GM18868 (cell line): ENCODE measurements at regions not wholly inside any gene's neighbourhood (a gene's known extent, or its start where the extent isn't known, plus 50 kb on each side); places are given as distances from the start of the nearest gene placed in this dataset.

Experiments used
- ATAC-seq: cut with Tn5 transposase; IDR thresholded peaks from one replicate; pipeline ENCODE4 v1.9.1; 2021; ENCODE audit warnings: mild to moderate bottlenecking, moderate library complexity; ENCODE audit not compliant: unreplicated experiment

GRCh38 chr1:232386721-232387510 is 243.0 kb downstream of the SIPA1L2 start:
- ATAC-seq = no peak

- no peak for ATAC-seq
Observed at GRCh38 chr1:232386294-232386693, 243.6 kb downstream of the SIPA1L2 start.

- ATAC-seq = no peak
Observed at GRCh38 chr1:232385221-232385620, 244.7 kb downstream of the SIPA1L2 start.

- no peak for ATAC-seq
Observed at GRCh38 chr1:232384171-232384883, 245.6 kb downstream of the SIPA1L2 start.

GRCh38 chr1:232383455-232384123 is 246.3 kb downstream of the SIPA1L2 start:
- no peak for ATAC-seq

GRCh38 chr1:232382671-232383070 is 247.3 kb downstream of the SIPA1L2 start:
- no peak for ATAC-seq

GRCh38 chr1:232381394-232382100 is 248.4 kb downstream of the SIPA1L2 start:
- ATAC-seq = no peak

GRCh38 chr1:232380596-232380995 is 249.3 kb downstream of the SIPA1L2 start:
- ATAC-seq = no peak

- no peak for ATAC-seq
Observed at GRCh38 chr1:232380131-232380530, 249.8 kb downstream of the SIPA1L2 start.

GRCh38 chr1:232379063-232379434 is 250.9 kb downstream of the SIPA1L2 start:
- ATAC-seq = no peak

GRCh38 chr1:232378266-232379062 is 251.5 kb downstream of the SIPA1L2 start:
- ATAC-seq = no peak

GRCh38 chr1:232377494-232377770 is 252.5 kb downstream of the SIPA1L2 start:
- no peak for ATAC-seq

GRCh38 chr1:232376632-232377493 is 253.1 kb downstream of the SIPA1L2 start:
- ATAC-seq = no peak

- no peak for ATAC-seq
Observed at GRCh38 chr1:232372841-232373440, 257.0 kb downstream of the SIPA1L2 start.

GRCh38 chr1:232372431-232372830 is 257.5 kb downstream of the SIPA1L2 start:
- no peak for ATAC-seq

GRCh38 chr1:232369451-232370296 is 260.3 kb downstream of the SIPA1L2 start:
- no peak for ATAC-seq

GRCh38 chr1:232368821-232369321 is 261.1 kb downstream of the SIPA1L2 start:
- no peak for ATAC-seq

GRCh38 chr1:232367293-232367692 is 262.6 kb downstream of the SIPA1L2 start:
- no peak for ATAC-seq
